Breast epithelium (tissue), 4 donors: ENCODE measurements at regions not wholly inside any gene's neighbourhood (a gene's known extent, or its start where the extent isn't known, plus 50 kb on each side); places are given as distances from the start of the nearest gene placed in this dataset.

Experiments
- DNase-seq, 2 donors: peaks; one replicate each; pipeline ENCODE4 v3.0.0-alpha.2; 2019; ENCODE audit warnings: low spot score in 2 of 2
- H3K27ac ChIP-seq, 2 donors: fragments of 200-600 bp; sonication (generic) in 1 of 2; one replicate each; pipeline ENCODE4 v1.5.1; 2016 to 2019; ENCODE audit warnings: mild to moderate bottlenecking in 1 of 2
- H3K27me3 ChIP-seq, 2 donors: fragments of 200-600 bp; sonication (generic) in 1 of 2; one replicate each; pipeline versions ENCODE4 v1.5.1 to v1.6.0; 2017 to 2019; ENCODE audit warnings: control low read depth in 1 of 2, mild to moderate bottlenecking in 1 of 2
- H3K36me3 ChIP-seq: fragments of 200-600 bp; one replicate; pipeline ENCODE4 v1.5.1; 2019
- H3K4me1 ChIP-seq, 2 donors: fragments of 200-600 bp; sonication (generic); one replicate each; pipeline ENCODE4 v1.5.1; 2016 to 2019; ENCODE audit warnings: control low read depth in 1 of 2
- H3K4me3 ChIP-seq, 3 donors: fragments of 200-600 bp; sonication (generic); 1 replicate in 2 of 3; 2 replicates in 1 of 3; pipeline ENCODE4 v1.5.1; 2016 to 2019; ENCODE audit warnings: mild to moderate bottlenecking in 3 of 3, moderate library complexity in 2 of 3
- H3K9me3 ChIP-seq, 2 donors: fragments of 200-600 bp; sonication (generic) in 1 of 2; one replicate each; pipeline ENCODE4 v1.5.1; 2016 to 2019; ENCODE audit warnings: control low read depth in 1 of 2
- CTCF ChIP-seq, 3 donors: fragments of 450-650 bp; IDR thresholded peaks; one replicate each; pipeline ENCODE4 v1.5.1; 2016 to 2017; ENCODE audit warnings: antibody characterized with exemption in 3 of 3, mild to moderate bottlenecking in 3 of 3, moderate library complexity in 3 of 3
- POLR2A ChIP-seq: fragments of 450-650 bp; IDR thresholded peaks from one replicate; pipeline ENCODE4 v1.6.1; 2016; ENCODE audit warnings: antibody characterized with exemption, mild to moderate bottlenecking, moderate library complexity
- POLR2AphosphoS5 ChIP-seq, 3 donors: sonication (generic); formaldehyde crosslinking; IDR thresholded peaks; one replicate each; pipeline ENCODE4 v1.6.1; 2017; ENCODE audit warnings: antibody characterized with exemption in 3 of 3
- intact Hi-C: fragments of 100-400 bp; cut with DNase I; formaldehyde crosslinking; loops from one replicate; pipeline ENCODE4 v1.15.1; 2023; ENCODE audit warnings: low total_unique reads

GRCh38 chr4:83964996-83965541 is 429.2 kb downstream of the GPAT3 start:
- Histone ChIP-seq H3K9me3 (peaks cover 4 to 15% of the 10 kb centered on the region in 2 donors), H3K4me1 (no peaks in the 10 kb centered on the region), H3K4me3 (no peak overlapping the region), H3K27ac (no peak overlapping the region), H3K36me3 (no peaks in the 10 kb centered on the region), H3K27me3 (no peaks in the 10 kb centered on the region)
- intact Hi-C loops: no loop called here
- TF ChIP-seq POLR2AphosphoS5 (IDR thresholded peaks at IDR 0.05) (no peak), POLR2A (no peak), CTCF (IDR thresholded peaks at IDR 0.05) (no peak)
- DNase-seq: no peak

GRCh38 chr4:83962492-83962891 is 426.6 kb downstream of the GPAT3 start:
- Histone ChIP-seq H3K36me3 (no peaks in the 10 kb centered on the region), H3K27me3 (no peaks in the 10 kb centered on the region), H3K27ac (no peak overlapping the region), H3K4me3 (no peak overlapping the region), H3K4me1 (no peaks in the 10 kb centered on the region), H3K9me3 (peaks cover 4 to 15% of the 10 kb centered on the region in 2 donors)
- no peak for DNase-seq
- TF ChIP-seq CTCF (IDR thresholded peaks at IDR 0.05) (no peak), POLR2AphosphoS5 (IDR thresholded peaks at IDR 0.05) (no peak), POLR2A (no peak)
- intact Hi-C loops: no loop called here

- intact Hi-C loops: loop anchor here (2.0 kb wide), 1 partner anchor 13 kb away; no protein-coding TSS in a partner anchor
- TF ChIP-seq POLR2AphosphoS5 (IDR thresholded peaks at IDR 0.05): no peak
- TF ChIP-seq POLR2A: no peak
- TF ChIP-seq CTCF (IDR thresholded peaks at IDR 0.05): no peak
- Histone ChIP-seq H3K4me1 (no peaks in the 10 kb centered on the region), H3K4me3 (no peak overlapping the region), H3K27ac (no peak overlapping the region), H3K36me3 (no peaks in the 10 kb centered on the region), H3K27me3 (no peaks in the 10 kb centered on the region), H3K9me3 (peaks cover 4 to 15% of the 10 kb centered on the region in 2 donors)
- no peak for DNase-seq
These were observed 425.7 kb downstream of the GPAT3 start for GRCh38 chr4:83961575-83961974.

GRCh38 chr4:83959160-83959559 is 423.3 kb downstream of the GPAT3 start:
- H3K4me3 ChIP-seq: no peak overlapping the region
- intact Hi-C loops: no loop called here
- no peak for DNase-seq
- H3K27me3 ChIP-seq: no peaks in the 10 kb centered on the region
- H3K36me3 ChIP-seq: no peaks in the 10 kb centered on the region
- no peaks in the 10 kb centered on the region for H3K4me1 ChIP-seq
- no peak overlapping the region for H3K27ac ChIP-seq
- no peaks in the 10 kb centered on the region for H3K9me3 ChIP-seq
- TF ChIP-seq POLR2A (no peak), CTCF (IDR thresholded peaks at IDR 0.05) (no peak), POLR2AphosphoS5 (IDR thresholded peaks at IDR 0.05) (no peak)

GRCh38 chr4:83947830-83948193 is 411.9 kb downstream of the GPAT3 start:
- Histone ChIP-seq H3K27me3 (no peaks in the 10 kb centered on the region), H3K4me3 (no peak overlapping the region), H3K36me3 (no peaks in the 10 kb centered on the region), H3K9me3 (no peaks in the 10 kb centered on the region), H3K4me1 (no peaks in the 10 kb centered on the region), H3K27ac (no peak overlapping the region)
- intact Hi-C loops: no loop called here
- DNase-seq: no peak
- no peak for TF ChIP-seq POLR2AphosphoS5 (IDR thresholded peaks at IDR 0.05)
- TF ChIP-seq POLR2A: no peak
- TF ChIP-seq CTCF (IDR thresholded peaks at IDR 0.05): no peak
